ENCODE measurements at regions not wholly inside any gene's neighbourhood (a gene's known extent, or its start where the extent isn't known, plus 50 kb on each side); places are given as distances from the start of the nearest gene placed in this dataset.

- no peak for DNase-seq
These were observed 128.2 kb upstream of the COX10 start for GRCh38 chr17:13940858-13941665.

- no peak for DNase-seq
These were observed 127.5 kb upstream of the COX10 start for GRCh38 chr17:13941781-13942180.

GRCh38 chr17:13943909-13944308 lies 125.4 kb upstream of the COX10 start:
- DNase-seq, result no peak

GRCh38 chr17:13947499-13947898 lies 121.8 kb upstream of the COX10 start:
- no peak for DNase-seq

GRCh38 chr17:13952009-13952750 lies 117.1 kb upstream of the COX10 start:
- DNase-seq, result no peak

GRCh38 chr17:13953841-13954240 lies 115.5 kb upstream of the COX10 start:
- DNase-seq, result no peak

GRCh38 chr17:13957636-13958035 lies 111.7 kb upstream of the COX10 start:
- DNase-seq, result no peak

GRCh38 chr17:13958773-13959172 lies 110.5 kb upstream of the COX10 start:
- no peak for DNase-seq

- no peak for DNase-seq
These were observed 108.0 kb upstream of the COX10 start for GRCh38 chr17:13961265-13961664.

GRCh38 chr17:13962716-13963240 lies 106.5 kb upstream of the COX10 start:
- DNase-seq, result no peak

- DNase-seq, result no peak
These were observed 101.9 kb upstream of the COX10 start for GRCh38 chr17:13967416-13967815.

GRCh38 chr17:13970531-13970930 lies 98.8 kb upstream of the COX10 start:
- no peak for DNase-seq

- no peak for DNase-seq
These were observed 95.2 kb upstream of the COX10 start for GRCh38 chr17:13973960-13974651.

GRCh38 chr17:13977837-13978236 lies 91.5 kb upstream of the COX10 start:
- DNase-seq, result no peak

GRCh38 chr17:13978478-13978877 lies 90.8 kb upstream of the COX10 start:
- DNase-seq, result no peak

GRCh38 chr17:13981881-13982280 lies 87.4 kb upstream of the COX10 start:
- DNase-seq, result no peak

- no peak for DNase-seq
These were observed 84.3 kb upstream of the COX10 start for GRCh38 chr17:13984956-13985355.

- no peak for DNase-seq
These were observed 82.4 kb upstream of the COX10 start for GRCh38 chr17:13986855-13987254.

GRCh38 chr17:13989138-13989537 lies 80.2 kb upstream of the COX10 start:
- no peak for DNase-seq

- no peak for DNase-seq
These were observed 76.2 kb upstream of the COX10 start for GRCh38 chr17:13993106-13993505.

- no peak for DNase-seq
These were observed 75.3 kb upstream of the COX10 start for GRCh38 chr17:13994050-13994449.

GRCh38 chr17:13995856-13996271 lies 73.4 kb upstream of the COX10 start:
- no peak for DNase-seq

GRCh38 chr17:13996276-13996675 lies 73.0 kb upstream of the COX10 start:
- no peak for DNase-seq

- DNase-seq, result no peak
These were observed 72.6 kb upstream of the COX10 start for GRCh38 chr17:13996748-13997147.
